WTC11 (cell line): ENCODE measurements at regions not wholly inside any gene's neighbourhood (a gene's known extent, or its start where the extent isn't known, plus 50 kb on each side); places are given as distances from the start of the nearest gene placed in this dataset.
A peak's percentile ranks its signal among the peaks of the same experiment; 100 is the strongest.

Source experiments
- ATAC-seq: fragments of 200-7000 bp; cut with Tn5 transposase; 2 replicates; pipeline ENCODE4 v1.10.0; 2021; ENCODE audit warnings: mild to moderate bottlenecking, moderate library complexity
- CTCF ChIA-PET: fragments of 300-600 bp; sonication (Branson Sonifier 250); formaldehyde crosslinking; loops from one replicate; lab custom pipeline; 2021; ENCODE audit warnings: antibody characterized with exemption; lab: Charles Lee
- POLR2A ChIA-PET: fragments of 350-600 bp; sonication (Branson Sonifier 250); formaldehyde crosslinking; loops from one replicate; lab custom pipeline; 2021; ENCODE audit warnings: antibody characterized with exemption; lab: Charles Lee
- DNase-seq: peaks from one replicate; pipeline ENCODE4 v3.0.0; 2021; ENCODE audit warnings: low spot score
- H3K27ac Mint-ChIP-seq: 2 replicates; pipeline ENCODE4 v1.8.0; 2021; ENCODE audit warnings: mixed read lengths
- H3K27me3 Mint-ChIP-seq: 2 replicates; pipeline ENCODE4 v1.8.0; 2021; ENCODE audit warnings: low read depth, mild to moderate bottlenecking, moderate library complexity, mixed read lengths
- H3K36me3 Mint-ChIP-seq: 2 replicates; pipeline ENCODE4 v1.8.0; 2021; ENCODE audit warnings: mixed read lengths
- H3K4me1 Mint-ChIP-seq: 2 replicates; pipeline ENCODE4 v1.8.0; 2022; ENCODE audit warnings: mixed read lengths
- H3K4me3 Mint-ChIP-seq: 2 replicates; pipeline ENCODE4 v1.8.0; 2021; ENCODE audit warnings: mild to moderate bottlenecking, moderate library complexity, mixed read lengths
- H3K9me3 Mint-ChIP-seq: 2 replicates; pipeline ENCODE4 v1.8.0; 2021; ENCODE audit warnings: mixed read lengths
- ATF1 ChIP-seq: sonication (generic); formaldehyde crosslinking; IDR thresholded peaks from 2 replicates; pipeline ENCODE4 v1.8.1; 2023; ENCODE audit warnings: mild to moderate bottlenecking, moderate library complexity, missing genetic modification reagents
- ATF2 ChIP-seq: sonication (generic); formaldehyde crosslinking; IDR thresholded peaks from 2 replicates; pipeline ENCODE4 v1.8.1; 2022; ENCODE audit warnings: low read depth, missing genetic modification reagents, borderline replicate concordance
- CBFB ChIP-seq: sonication (generic); formaldehyde crosslinking; IDR thresholded peaks from 2 replicates; pipeline ENCODE4 v1.8.1; 2022; ENCODE audit warnings: mild to moderate bottlenecking, low read depth, missing genetic modification reagents
- CDX4 ChIP-seq: fragments of 250-450 bp; sonication (Bioruptor Pico); IDR thresholded peaks from 2 replicates; pipeline ENCODE4 v1.9.0; 2021; ENCODE audit warnings: moderate library complexity, mild to moderate bottlenecking, inconsistent platforms, borderline replicate concordance
- CREB1 ChIP-seq: sonication (generic); formaldehyde crosslinking; IDR thresholded peaks from 2 replicates; pipeline ENCODE4 v1.8.0; 2023; ENCODE audit warnings: mild to moderate bottlenecking, missing genetic modification reagents
- CTCF ChIP-seq: fragments of 200-600 bp; IDR thresholded peaks from 2 replicates; pipeline ENCODE4 v1.8.0; 2022; ENCODE audit warnings: antibody characterized with exemption
- E2F4 ChIP-seq: sonication (generic); formaldehyde crosslinking; IDR thresholded peaks from 2 replicates; pipeline ENCODE4 v1.8.1; 2022; ENCODE audit warnings: low read depth, mild to moderate bottlenecking, moderate library complexity, missing genetic modification reagents, borderline replicate concordance
- EMX1 ChIP-seq: fragments of 250-450 bp; sonication (Bioruptor Pico); IDR thresholded peaks from 2 replicates; pipeline ENCODE4 v1.8.0; 2021; ENCODE audit warnings: mild to moderate bottlenecking
- FOXK1 ChIP-seq: sonication (generic); formaldehyde crosslinking; IDR thresholded peaks from 2 replicates; pipeline ENCODE4 v1.8.0; 2022; ENCODE audit warnings: mild to moderate bottlenecking, moderate library complexity, missing genetic modification reagents
- FOXP4 ChIP-seq: sonication (generic); formaldehyde crosslinking; IDR thresholded peaks from 2 replicates; pipeline ENCODE4 v1.8.0; 2022; ENCODE audit warnings: mild to moderate bottlenecking, missing genetic modification reagents
- GABPB1 ChIP-seq: sonication (generic); formaldehyde crosslinking; IDR thresholded peaks from 2 replicates; pipeline ENCODE4 v1.8.1; 2023; ENCODE audit warnings: mild to moderate bottlenecking, missing genetic modification reagents
- NFE2L1 ChIP-seq: sonication (generic); formaldehyde crosslinking; IDR thresholded peaks from 2 replicates; pipeline ENCODE4 v1.8.1; 2023; ENCODE audit warnings: missing genetic modification reagents
- RELA ChIP-seq: sonication (generic); formaldehyde crosslinking; IDR thresholded peaks from 2 replicates; pipeline ENCODE4 v1.8.1; 2022; ENCODE audit warnings: missing genetic modification reagents, mild to moderate bottlenecking, borderline replicate concordance
- SMAD3 ChIP-seq: sonication (generic); formaldehyde crosslinking; IDR thresholded peaks from 2 replicates; pipeline ENCODE4 v1.8.0; 2022; ENCODE audit warnings: missing genetic modification reagents, mild to moderate bottlenecking, borderline replicate concordance
- SP1 ChIP-seq: sonication (generic); formaldehyde crosslinking; conservative IDR thresholded peaks from 2 replicates; pipeline ENCODE4 v1.8.1; 2022; ENCODE audit warnings: missing genetic modification reagents
- TEAD4 ChIP-seq: sonication (generic); formaldehyde crosslinking; IDR thresholded peaks from 2 replicates; pipeline ENCODE4 v1.8.0; 2022; ENCODE audit warnings: mild to moderate bottlenecking, missing genetic modification reagents
- ZBTB21 ChIP-seq: sonication (generic); formaldehyde crosslinking; IDR thresholded peaks from 2 replicates; pipeline ENCODE4 v1.8.1; 2023; ENCODE audit warnings: mild to moderate bottlenecking, missing genetic modification reagents, borderline replicate concordance
- ZBTB43 ChIP-seq: sonication (generic); formaldehyde crosslinking; IDR thresholded peaks from 2 replicates; pipeline ENCODE4 v1.8.1; 2023; ENCODE audit warnings: mild to moderate bottlenecking, missing genetic modification reagents
- ZMAT4 ChIP-seq: fragments of 250-450 bp; sonication (Bioruptor Pico); IDR thresholded peaks from 2 replicates; pipeline ENCODE4 v1.9.0; 2021; ENCODE audit warnings: mild to moderate bottlenecking
- ZNF263 ChIP-seq: sonication (generic); formaldehyde crosslinking; IDR thresholded peaks from 2 replicates; pipeline ENCODE4 v1.8.1; 2022; ENCODE audit warnings: low read depth, mild to moderate bottlenecking, moderate library complexity, missing genetic modification reagents
- ZNF317 ChIP-seq: sonication (generic); formaldehyde crosslinking; IDR thresholded peaks from 2 replicates; pipeline ENCODE4 v1.8.1; 2023; ENCODE audit warnings: low read depth, mild to moderate bottlenecking, moderate library complexity, missing genetic modification reagents, borderline replicate concordance
- ZNF512 ChIP-seq: sonication (generic); formaldehyde crosslinking; IDR thresholded peaks from 2 replicates; pipeline ENCODE4 v1.8.1; 2022; ENCODE audit warnings: missing genetic modification reagents, borderline replicate concordance

- Mint-ChIP-seq H3K4me1 (no peaks in the 10 kb centered on the region), H3K4me3 (no peak overlapping the region), H3K27me3 (no peaks in the 10 kb centered on the region; the same call in 1 of the 2 replicates), H3K9me3 (peaks cover 16% of the 10 kb centered on the region), H3K27ac (0 out of 2 replicates have a peak overlapping the region, but pooled peaks have one; percentile 15), H3K36me3 (no peaks in the 10 kb centered on the region)
- ATAC-seq (no peak), DNase-seq (no peak)
- ChIA-PET POLR2A (no interaction called here), CTCF (no interaction called here)
- no peak for TF ChIP-seq SP1 (CRISPR knock-in tag)
- TF ChIP-seq CBFB (CRISPR knock-in tag): no peak
- no peak for TF ChIP-seq CDX4
- TF ChIP-seq ZNF263 (CRISPR knock-in tag): no peak
- TF ChIP-seq E2F4 (CRISPR knock-in tag): no peak
- TF ChIP-seq CTCF: no peak
- no peak for TF ChIP-seq ZMAT4
- no peak for TF ChIP-seq NFE2L1 (CRISPR knock-in tag)
- no peak for TF ChIP-seq ZBTB43 (CRISPR knock-in tag)
- TF ChIP-seq ZNF512 (CRISPR knock-in tag): no peak
- TF ChIP-seq SMAD3 (CRISPR knock-in tag): no peak
- TF ChIP-seq TEAD4 (CRISPR knock-in tag): no peak
- no peak for TF ChIP-seq ATF2 (CRISPR knock-in tag)
- no peak for TF ChIP-seq ZBTB21 (CRISPR knock-in tag)
- no peak for TF ChIP-seq FOXK1 (CRISPR knock-in tag)
- TF ChIP-seq ZNF317 (CRISPR knock-in tag): no peak
- no peak for TF ChIP-seq EMX1 (CRISPR knock-in tag)
- no peak for TF ChIP-seq ATF1 (CRISPR knock-in tag)
Observed at GRCh38 chr2:45119855-45120254, 110.6 kb upstream of the SIX2 start.

GRCh38 chr2:45119038-45119437 is 109.8 kb upstream of the SIX2 start:
- no peaks in the 10 kb centered on the region; the same call in 1 of the 2 replicates for H3K27me3 Mint-ChIP-seq
- peaks cover 16% of the 10 kb centered on the region for H3K9me3 Mint-ChIP-seq
- no peak for ATAC-seq
- TF ChIP-seq FOXP4 (CRISPR knock-in tag) (no peak), ZNF512 (CRISPR knock-in tag) (no peak), GABPB1 (peak; percentile 52), CREB1 (CRISPR knock-in tag) (no peak), RELA (CRISPR knock-in tag) (no peak)
- H3K27ac Mint-ChIP-seq: no peak overlapping the region
- H3K4me3 Mint-ChIP-seq: no peak overlapping the region
- ChIA-PET CTCF (no interaction called here), POLR2A (no interaction called here)
- DNase-seq: no peak
- H3K36me3 Mint-ChIP-seq: no peaks in the 10 kb centered on the region
- H3K4me1 Mint-ChIP-seq: no peaks in the 10 kb centered on the region
